ENCODE measurements at regions not wholly inside any gene's neighbourhood (a gene's known extent, or its start where the extent isn't known, plus 50 kb on each side); places are given as distances from the start of the nearest gene placed in this dataset.
"Not testable (repeated sequence)": the region's sequence is repeated elsewhere in the genome, so short reads cannot be mapped to it uniquely, and the experiment has no call there.

DNA sequence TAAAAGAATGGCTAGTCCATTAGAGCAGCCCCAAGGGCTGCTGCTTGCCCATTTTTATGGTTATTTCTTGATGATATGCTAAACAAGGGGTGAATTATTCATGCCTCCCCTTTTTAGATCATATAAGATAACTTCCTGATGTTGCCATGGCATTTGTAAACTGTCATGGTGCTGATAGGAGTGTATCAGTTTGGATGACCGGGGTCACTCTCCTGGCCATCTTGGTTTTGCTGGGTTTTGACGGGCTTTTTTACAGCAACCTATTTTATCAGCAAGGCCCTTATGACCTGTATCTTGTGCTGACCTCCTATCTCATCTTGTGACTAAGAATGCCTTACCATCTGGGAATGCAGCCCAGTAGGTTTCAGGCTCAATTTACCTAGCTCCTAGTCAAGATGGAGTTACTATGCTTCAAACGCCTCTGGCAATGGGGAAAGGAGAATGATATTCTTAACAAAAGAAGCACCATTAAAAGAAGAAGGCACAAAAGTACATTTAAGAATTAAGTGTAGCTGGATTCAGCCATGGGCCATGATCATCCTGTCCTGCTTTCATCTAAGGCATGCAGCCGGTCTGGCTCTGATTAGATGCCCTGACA lies 1156.0 kb downstream of the PCDH9 start:
- H3K4me1 Mint-ChIP-seq = no peaks in the 10 kb centered on the region
- no peak overlapping the region for H3K4me3 Mint-ChIP-seq
- H3K27ac Mint-ChIP-seq = no peak overlapping the region
- DNase-seq (ENCODE audit: low spot score in 2 of 2) (no peak), ATAC-seq (ENCODE audit: low read depth) (no peak)
- no peaks in the 10 kb centered on the region for H3K36me3 Mint-ChIP-seq
- H3K27me3 Mint-ChIP-seq = no peaks in the 10 kb centered on the region
- H3K9me3 Mint-ChIP-seq = peaks cover 5% of the 10 kb centered on the region

DNA sequence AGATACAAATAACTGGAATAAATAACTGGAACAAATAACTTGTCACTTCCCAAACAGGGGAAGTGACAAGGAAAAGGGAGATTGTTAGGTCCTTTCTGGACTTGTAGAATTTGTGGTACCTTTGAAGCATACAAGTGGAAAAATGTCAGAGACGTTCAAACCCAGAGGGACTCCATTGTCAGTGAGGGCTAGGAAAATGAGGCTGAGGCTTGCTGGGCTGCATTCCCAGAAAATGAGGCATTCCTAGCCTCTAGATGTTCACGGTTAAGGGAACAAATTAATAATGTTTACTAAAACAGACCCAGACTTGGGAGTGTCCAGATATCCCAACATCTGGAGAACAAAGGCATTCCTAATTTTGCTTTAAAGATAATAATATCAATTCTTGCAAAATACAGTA lies 1158.0 kb downstream of the PCDH9 start:
- H3K4me1 Mint-ChIP-seq; H3K9me3 Mint-ChIP-seq; H3K27ac Mint-ChIP-seq; H3K36me3 Mint-ChIP-seq; DNase-seq (ENCODE audit: low spot score in 2 of 2); H3K4me3 Mint-ChIP-seq; ATAC-seq (ENCODE audit: low read depth); H3K27me3 Mint-ChIP-seq: not testable (repeated sequence)

DNA sequence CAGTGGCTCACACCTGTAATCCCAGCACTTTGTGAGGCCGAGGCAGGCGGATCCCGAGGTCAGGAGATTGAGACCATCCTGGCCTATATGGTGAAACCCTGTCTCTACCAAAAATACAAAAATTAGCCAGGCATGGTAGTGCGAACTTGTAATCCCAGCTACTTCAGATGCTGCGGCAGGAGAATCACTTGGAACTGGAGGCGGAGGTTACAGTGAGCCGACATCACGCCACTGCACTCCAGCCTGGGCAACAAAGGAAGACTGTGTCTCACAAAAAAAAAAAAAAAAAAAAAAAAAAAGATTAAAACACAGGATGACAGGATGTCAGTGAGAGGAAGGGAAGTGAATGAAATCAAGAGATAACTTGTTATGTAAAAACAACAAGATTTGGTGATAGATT lies 1158.5 kb downstream of the PCDH9 start:
- no peak overlapping the region for H3K4me3 Mint-ChIP-seq
- no peaks in the 10 kb centered on the region for H3K27me3 Mint-ChIP-seq
- no peak for ATAC-seq (ENCODE audit: low read depth)
- no peak for DNase-seq (ENCODE audit: low spot score in 2 of 2)
- peaks cover 3% of the 10 kb centered on the region for H3K9me3 Mint-ChIP-seq
- H3K27ac Mint-ChIP-seq = no peak overlapping the region
- H3K4me1 Mint-ChIP-seq = no peaks in the 10 kb centered on the region
- H3K36me3 Mint-ChIP-seq = no peaks in the 10 kb centered on the region

DNA sequence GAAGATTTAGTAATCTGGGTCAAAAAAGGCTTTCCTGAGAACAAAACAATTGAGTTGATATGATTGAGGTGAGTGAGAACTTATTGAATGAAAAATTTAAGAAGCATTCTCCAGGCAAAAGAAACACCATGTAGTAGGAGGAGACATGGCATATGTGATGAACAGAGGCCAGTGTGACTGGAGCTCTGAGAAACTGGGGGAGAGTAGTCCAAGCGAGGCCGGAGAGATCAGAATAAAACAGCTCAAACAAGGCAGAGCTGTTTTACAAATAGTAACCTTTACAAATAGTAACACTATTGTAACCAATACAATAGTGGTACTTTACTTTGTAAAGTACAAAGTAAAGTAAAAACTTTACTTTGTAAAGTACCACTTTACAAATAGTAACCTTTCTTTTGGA lies 1159.1 kb downstream of the PCDH9 start:
- Mint-ChIP-seq H3K4me1 (no peaks in the 10 kb centered on the region), H3K27ac (no peak overlapping the region), H3K4me3 (no peak overlapping the region), H3K36me3 (no peaks in the 10 kb centered on the region), H3K9me3 (peaks cover 2% of the 10 kb centered on the region), H3K27me3 (no peaks in the 10 kb centered on the region)
- ATAC-seq (ENCODE audit: low read depth) (no peak), DNase-seq (ENCODE audit: low spot score in 2 of 2) (no peak)

DNA sequence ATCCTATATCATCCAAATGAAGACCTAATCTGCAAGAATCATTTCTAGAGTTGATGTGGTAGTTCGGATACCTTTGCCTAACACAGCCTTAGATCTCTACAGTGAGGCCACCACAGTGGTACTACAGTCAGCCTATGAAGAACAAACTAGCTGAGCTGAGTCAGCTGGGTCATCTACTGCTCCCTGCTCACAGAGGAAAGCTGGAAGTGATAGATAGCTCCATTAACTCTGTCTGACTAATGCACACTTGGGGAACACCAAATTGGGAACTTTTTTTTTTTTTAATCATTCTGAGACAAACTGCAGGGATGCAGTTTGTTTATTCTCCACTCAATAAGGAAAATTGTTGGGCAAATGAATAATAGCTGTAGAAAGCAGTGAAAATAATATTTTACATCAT lies 1160.6 kb downstream of the PCDH9 start:
- ATAC-seq (ENCODE audit: low read depth) (no peak), DNase-seq (ENCODE audit: low spot score in 2 of 2) (no peak)
- peaks cover 2% of the 10 kb centered on the region for H3K9me3 Mint-ChIP-seq
- H3K27me3 Mint-ChIP-seq = no peaks in the 10 kb centered on the region
- H3K36me3 Mint-ChIP-seq = no peaks in the 10 kb centered on the region
- H3K4me3 Mint-ChIP-seq = no peak overlapping the region
- H3K27ac Mint-ChIP-seq = no peak overlapping the region
- no peaks in the 10 kb centered on the region for H3K4me1 Mint-ChIP-seq

DNA sequence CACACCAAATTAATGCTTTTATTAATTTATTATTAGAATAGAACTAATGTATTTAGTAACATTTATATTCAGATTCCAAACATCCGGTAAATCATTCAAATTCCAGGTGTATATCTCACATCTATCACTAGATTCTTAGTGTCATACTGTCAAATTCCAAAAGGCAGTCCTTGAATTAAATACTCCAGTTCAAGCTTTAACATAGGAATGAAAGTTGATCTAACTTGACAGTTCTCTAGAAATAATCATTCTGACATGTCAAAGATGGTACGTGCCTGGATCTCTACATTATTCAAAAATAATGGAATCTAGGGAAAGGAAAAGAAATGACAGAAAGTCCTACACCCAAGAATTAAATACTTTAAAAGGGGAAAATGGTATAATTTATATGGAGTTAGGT lies 1161.5 kb downstream of the PCDH9 start:
- Mint-ChIP-seq H3K36me3 (no peaks in the 10 kb centered on the region), H3K9me3 (peaks cover 2% of the 10 kb centered on the region), H3K27me3 (no peaks in the 10 kb centered on the region), H3K4me1 (no peaks in the 10 kb centered on the region), H3K4me3 (no peak overlapping the region), H3K27ac (no peak overlapping the region)
- ATAC-seq (ENCODE audit: low read depth) (no peak), DNase-seq (ENCODE audit: low spot score in 2 of 2) (no peak)

DNA sequence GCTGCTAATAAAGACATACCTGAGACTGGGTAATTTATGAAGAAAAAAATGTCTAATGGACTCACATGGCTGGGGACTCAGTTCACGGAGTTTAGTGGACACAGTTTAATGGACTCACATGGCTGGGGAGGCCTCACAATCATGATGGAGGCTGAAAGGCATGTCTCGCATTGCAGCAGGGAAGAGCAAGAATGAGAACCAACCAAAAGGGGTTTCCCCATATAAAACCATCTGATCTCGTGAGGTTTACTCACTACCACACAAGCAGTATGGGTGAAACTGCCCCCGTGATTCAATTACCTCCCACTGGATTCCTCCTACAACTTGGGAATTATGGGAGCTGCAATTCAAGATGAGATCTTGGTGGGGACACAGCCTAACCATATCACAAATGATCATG lies 1181.2 kb downstream of the PCDH9 start:
- Mint-ChIP-seq H3K27me3 (no peaks in the 10 kb centered on the region), H3K4me3 (no peak overlapping the region)

DNA sequence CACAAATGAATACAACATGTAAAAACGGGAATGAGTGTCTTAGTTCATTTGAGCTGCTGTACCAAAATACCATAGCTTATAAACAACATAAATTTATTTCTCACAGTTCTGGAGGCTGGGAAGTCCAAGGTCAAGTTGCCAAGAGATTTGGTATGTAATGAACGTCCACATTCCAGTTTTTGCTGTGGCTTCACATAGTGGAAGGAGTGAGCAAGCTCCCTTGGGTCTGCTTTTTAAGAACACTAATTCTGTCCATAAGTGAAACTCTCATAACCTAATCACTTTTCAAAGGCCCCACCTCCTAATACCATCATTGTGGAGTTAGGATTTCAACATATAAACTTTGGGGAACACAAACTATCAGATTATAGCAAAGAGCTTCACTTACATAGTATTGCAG lies 1189.6 kb downstream of the PCDH9 start:
- DNase-seq (ENCODE audit: low spot score in 2 of 2) (no peak), ATAC-seq (ENCODE audit: low read depth) (no peak)
- Mint-ChIP-seq H3K4me1 (no peaks in the 10 kb centered on the region), H3K36me3 (no peaks in the 10 kb centered on the region), H3K27me3 (no peaks in the 10 kb centered on the region), H3K27ac (no peak overlapping the region), H3K9me3 (no peaks in the 10 kb centered on the region), H3K4me3 (no peak overlapping the region)

More for the DNA sequence above, 1181.2 kb downstream of the PCDH9 start:
- peaks cover 9% of the 10 kb centered on the region for H3K9me3 Mint-ChIP-seq
- no peaks in the 10 kb centered on the region for H3K4me1 Mint-ChIP-seq
- ATAC-seq (ENCODE audit: low read depth) (no peak), DNase-seq (ENCODE audit: low spot score in 2 of 2) (no peak)
- no peaks in the 10 kb centered on the region for H3K36me3 Mint-ChIP-seq
- no peak overlapping the region for H3K27ac Mint-ChIP-seq

DNA sequence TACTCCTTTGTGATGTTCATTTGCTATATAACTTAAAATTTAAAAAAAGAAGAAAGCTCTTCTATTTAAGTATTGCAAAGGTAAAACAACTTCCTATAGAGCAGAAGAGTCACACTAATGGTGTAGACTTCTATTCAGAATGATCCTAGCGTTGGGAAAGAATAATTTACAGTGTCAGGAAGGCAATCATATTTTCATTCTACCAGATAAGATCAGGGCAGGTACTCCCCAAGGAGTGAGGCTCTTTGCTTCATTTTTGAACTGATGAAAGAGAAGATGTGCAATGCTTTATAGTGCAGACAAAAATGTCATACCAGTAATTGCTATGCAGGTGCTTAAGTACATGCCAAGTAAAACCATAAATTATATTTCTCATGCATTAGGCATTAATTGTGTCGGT lies 1193.0 kb downstream of the PCDH9 start:
- Mint-ChIP-seq H3K4me1 (no peaks in the 10 kb centered on the region), H3K27me3 (no peaks in the 10 kb centered on the region), H3K27ac (no peak overlapping the region), H3K36me3 (no peaks in the 10 kb centered on the region), H3K9me3 (peaks cover 3% of the 10 kb centered on the region), H3K4me3 (no peak overlapping the region)
- DNase-seq (ENCODE audit: low spot score in 2 of 2) (no peak), ATAC-seq (ENCODE audit: low read depth) (no peak)

DNA sequence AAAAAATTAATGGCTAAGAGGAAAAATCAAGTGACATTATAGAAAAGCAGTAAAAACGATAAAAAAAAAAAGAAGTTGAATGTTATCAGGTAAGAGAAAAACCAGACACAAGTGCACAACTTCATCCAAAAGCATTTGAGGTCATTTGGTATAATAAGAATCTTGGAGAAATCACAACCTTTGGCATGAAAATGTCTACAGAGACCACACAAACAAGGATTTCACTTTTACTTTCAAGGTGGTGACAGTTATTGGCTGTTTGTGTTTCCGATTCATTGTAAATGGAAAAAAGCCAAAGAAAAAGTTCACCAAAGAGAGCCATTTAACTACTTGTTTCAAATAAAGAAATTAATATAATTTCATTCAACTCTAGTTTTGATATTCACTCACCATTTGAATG lies 1193.5 kb downstream of the PCDH9 start:
- no peak for DNase-seq (ENCODE audit: low spot score in 2 of 2)
- ATAC-seq (ENCODE audit: low read depth) = no peak
- H3K27ac Mint-ChIP-seq = no peak overlapping the region
- H3K4me1 Mint-ChIP-seq = no peaks in the 10 kb centered on the region
- H3K27me3 Mint-ChIP-seq = no peaks in the 10 kb centered on the region
- peaks cover 3% of the 10 kb centered on the region for H3K9me3 Mint-ChIP-seq
- no peak overlapping the region for H3K4me3 Mint-ChIP-seq
- H3K36me3 Mint-ChIP-seq = no peaks in the 10 kb centered on the region

DNA sequence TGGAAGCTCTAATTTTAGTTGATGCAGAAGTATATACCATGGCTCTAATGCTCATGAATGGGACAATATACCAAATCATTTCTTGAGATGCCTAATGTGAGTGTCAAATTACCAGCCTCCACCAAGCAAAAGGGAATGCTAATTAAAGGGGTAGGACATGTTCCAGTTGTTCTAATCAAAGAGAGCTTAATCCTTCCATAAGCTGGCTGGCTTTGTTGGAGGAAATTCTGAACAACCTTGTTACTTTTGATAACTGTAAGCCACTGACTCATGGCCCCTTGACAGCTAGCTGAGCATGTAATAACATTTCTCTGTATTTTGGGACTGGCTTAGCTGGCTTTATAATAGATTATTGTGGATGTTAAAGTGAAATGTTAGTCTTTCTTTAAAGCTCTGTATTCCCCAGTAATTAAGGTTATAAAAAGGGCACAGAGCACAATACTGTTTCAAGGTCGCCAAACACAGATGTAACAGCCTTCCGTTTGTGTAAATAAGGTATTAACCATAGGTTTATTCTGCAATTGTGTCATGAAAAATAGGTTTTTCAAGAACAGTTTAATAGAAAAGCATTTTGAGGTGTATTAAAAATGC lies 1194.0 kb downstream of the PCDH9 start:
- H3K9me3 Mint-ChIP-seq = peaks cover 3% of the 10 kb centered on the region
- H3K4me3 Mint-ChIP-seq = no peak overlapping the region
- ATAC-seq (ENCODE audit: low read depth) (no peak), DNase-seq (ENCODE audit: low spot score in 2 of 2) (no peak)
- H3K36me3 Mint-ChIP-seq = no peaks in the 10 kb centered on the region
- H3K27me3 Mint-ChIP-seq = no peaks in the 10 kb centered on the region
- no peaks in the 10 kb centered on the region for H3K4me1 Mint-ChIP-seq
- H3K27ac Mint-ChIP-seq = no peak overlapping the region

DNA sequence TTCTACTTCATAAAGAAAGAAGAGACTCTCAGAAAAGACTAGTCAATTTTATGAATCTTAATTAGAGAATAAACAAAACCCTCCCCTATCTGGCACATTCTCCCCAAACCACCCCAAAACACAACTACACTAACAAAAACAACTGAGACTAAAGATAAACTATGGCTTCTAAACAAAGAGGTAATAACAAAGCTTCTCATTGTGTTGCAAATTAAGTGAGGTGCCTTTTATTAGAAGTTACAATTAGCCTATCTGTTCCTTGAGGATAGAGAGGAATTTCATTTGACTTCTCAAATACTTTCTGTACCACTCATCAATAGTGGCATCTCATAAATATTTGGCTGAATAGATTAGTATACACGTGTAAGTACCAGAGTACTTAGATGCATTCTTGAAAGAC lies 1196.2 kb downstream of the PCDH9 start:
- peaks cover 5% of the 10 kb centered on the region for H3K9me3 Mint-ChIP-seq
- H3K36me3 Mint-ChIP-seq = no peaks in the 10 kb centered on the region
- no peaks in the 10 kb centered on the region for H3K27me3 Mint-ChIP-seq
- ATAC-seq (ENCODE audit: low read depth) = no peak
- H3K4me1 Mint-ChIP-seq = no peaks in the 10 kb centered on the region
- no peak overlapping the region for H3K4me3 Mint-ChIP-seq
- no peak for DNase-seq (ENCODE audit: low spot score in 2 of 2)
- no peak overlapping the region for H3K27ac Mint-ChIP-seq

DNA sequence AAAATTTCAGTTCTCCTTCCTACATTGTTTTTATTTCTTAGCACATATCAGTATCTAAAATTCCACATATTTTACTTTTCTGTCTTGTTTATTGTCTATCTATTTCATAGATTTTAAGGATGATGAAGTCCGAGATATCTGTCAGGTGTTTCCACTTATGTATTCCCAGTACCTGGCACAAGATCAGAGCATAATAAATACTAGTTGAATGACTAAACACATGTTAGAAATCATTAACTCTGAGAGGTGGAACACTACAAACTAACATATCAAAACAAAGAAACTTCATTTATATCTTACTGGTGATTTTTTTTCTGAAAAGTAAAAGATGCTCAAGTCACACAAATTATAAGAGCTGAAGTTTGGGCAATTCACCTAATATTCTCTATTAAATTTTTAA lies 1208.3 kb downstream of the PCDH9 start:
- Mint-ChIP-seq H3K4me3 (no peak overlapping the region), H3K27ac (no peak overlapping the region), H3K36me3 (no peaks in the 10 kb centered on the region), H3K9me3 (no peaks in the 10 kb centered on the region), H3K27me3 (no peaks in the 10 kb centered on the region), H3K4me1 (no peaks in the 10 kb centered on the region)
- no peak for DNase-seq (ENCODE audit: low spot score in 2 of 2)
- no peak for ATAC-seq (ENCODE audit: low read depth)

DNA sequence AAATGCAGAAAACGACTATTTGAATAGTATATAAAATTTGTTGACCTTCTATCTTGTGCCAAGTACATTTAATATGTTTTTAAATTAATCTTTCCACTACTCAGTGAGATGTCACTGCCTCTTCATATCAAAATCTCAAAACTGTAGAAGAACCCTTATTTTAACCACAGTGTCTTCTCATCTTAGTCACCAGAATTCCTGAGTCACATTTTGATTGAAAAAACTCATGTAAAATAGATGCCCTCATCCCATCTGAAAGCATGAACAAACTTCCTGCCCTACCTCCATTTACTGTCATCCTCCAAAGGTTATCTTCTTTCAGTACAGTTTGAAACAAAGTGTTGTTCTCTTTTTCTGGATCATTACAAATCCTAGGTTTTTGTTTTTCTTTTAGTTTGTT lies 1215.4 kb downstream of the PCDH9 start:
- no peak for ATAC-seq (ENCODE audit: low read depth)
- Mint-ChIP-seq H3K4me1 (no peaks in the 10 kb centered on the region), H3K9me3 (peaks cover 2% of the 10 kb centered on the region), H3K4me3 (no peak overlapping the region), H3K36me3 (no peaks in the 10 kb centered on the region), H3K27me3 (no peaks in the 10 kb centered on the region), H3K27ac (no peak overlapping the region)
- DNase-seq (ENCODE audit: low spot score in 2 of 2) = no peak

DNA sequence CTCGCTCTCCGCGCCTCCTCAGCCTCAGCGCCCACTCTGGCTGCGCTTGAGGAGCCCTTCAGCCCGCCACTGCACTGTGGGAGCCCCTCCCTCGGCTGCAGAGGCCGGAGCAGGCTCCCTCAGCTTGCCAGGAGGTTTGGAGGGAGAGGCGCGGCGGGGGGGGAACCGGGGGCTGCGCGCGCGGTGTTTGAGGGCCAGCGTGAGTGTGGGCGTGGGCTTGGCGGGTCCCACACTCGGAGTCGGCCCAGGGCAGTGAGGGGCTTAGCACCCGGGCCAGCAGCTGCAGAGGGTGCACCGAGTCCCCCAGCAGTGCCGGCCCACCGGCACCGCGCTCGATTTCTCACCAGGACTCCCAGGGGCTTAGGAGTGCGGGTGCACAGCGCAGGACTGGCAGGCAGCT lies 1220.9 kb downstream of the PCDH9 start:
- no peaks in the 10 kb centered on the region for H3K36me3 Mint-ChIP-seq
- H3K9me3 Mint-ChIP-seq = peaks cover 2% of the 10 kb centered on the region
- H3K4me3 Mint-ChIP-seq = no peak overlapping the region
- no peaks in the 10 kb centered on the region for H3K27me3 Mint-ChIP-seq
- no peak for ATAC-seq (ENCODE audit: low read depth)
- no peak for DNase-seq (ENCODE audit: low spot score in 2 of 2)
- H3K27ac Mint-ChIP-seq = no peak overlapping the region
- H3K4me1 Mint-ChIP-seq = no peaks in the 10 kb centered on the region

All from memory B cell (primary cell).